CD4-positive, alpha-beta T cell treated with Interleukin-15 for 1 hour (primary cell): ENCODE measurements at regions not wholly inside any gene's neighbourhood (a gene's known extent, or its start where the extent isn't known, plus 50 kb on each side); places are given as distances from the start of the nearest gene placed in this dataset.

Experiments
- DNase-seq: peaks from one replicate; pipeline ENCODE4 v3.0.0-alpha.2; 2020

- DNase-seq = no peak
Observed at GRCh38 chr5:126315341-126315740, 107.9 kb upstream of the GRAMD2B start.

- no peak for DNase-seq
Observed at GRCh38 chr5:126332326-126332725, 90.9 kb upstream of the GRAMD2B start.

GRCh38 chr5:126334760-126335159 lies 88.4 kb upstream of the GRAMD2B start:
- DNase-seq = no peak

- DNase-seq = no peak
Observed at GRCh38 chr5:126335886-126336285, 87.3 kb upstream of the GRAMD2B start.

GRCh38 chr5:126338635-126339034 lies 84.6 kb upstream of the GRAMD2B start:
- DNase-seq = no peak

GRCh38 chr5:126339215-126339805 lies 83.9 kb upstream of the GRAMD2B start:
- DNase-seq = no peak

- no peak for DNase-seq
Observed at GRCh38 chr5:126341906-126342630, 81.1 kb upstream of the GRAMD2B start.

- DNase-seq = no peak
Observed at GRCh38 chr5:126348855-126349635, 74.2 kb upstream of the GRAMD2B start.

GRCh38 chr5:126351153-126351552 lies 72.1 kb upstream of the GRAMD2B start:
- no peak for DNase-seq

GRCh38 chr5:126354012-126354857 lies 69.0 kb upstream of the GRAMD2B start:
- no peak for DNase-seq

GRCh38 chr5:126354858-126355731 lies 68.1 kb upstream of the GRAMD2B start:
- DNase-seq = no peak

GRCh38 chr5:126355940-126356339 lies 67.3 kb upstream of the GRAMD2B start:
- no peak for DNase-seq

GRCh38 chr5:126357585-126358342 lies 65.4 kb upstream of the GRAMD2B start:
- DNase-seq = no peak

- no peak for DNase-seq
Observed at GRCh38 chr5:126358525-126358924, 64.7 kb upstream of the GRAMD2B start.

- no peak for DNase-seq
Observed at GRCh38 chr5:126359884-126360283, 63.3 kb upstream of the GRAMD2B start.

GRCh38 chr5:126360467-126360866 lies 62.7 kb upstream of the GRAMD2B start:
- no peak for DNase-seq

- DNase-seq = no peak
Observed at GRCh38 chr5:126363658-126364057, 59.6 kb upstream of the GRAMD2B start.

- DNase-seq = no peak
Observed at GRCh38 chr5:126364206-126364902, 58.9 kb upstream of the GRAMD2B start.

GRCh38 chr5:126365446-126366198 lies 57.6 kb upstream of the GRAMD2B start:
- DNase-seq = no peak

- no peak for DNase-seq
Observed at GRCh38 chr5:126366199-126366560, 57.0 kb upstream of the GRAMD2B start.
